Tibial nerve (tissue), 4 donors: ENCODE measurements at regions not wholly inside any gene's neighbourhood (a gene's known extent, or its start where the extent isn't known, plus 50 kb on each side); places are given as distances from the start of the nearest gene placed in this dataset.

Experiments used
- DNase-seq, 2 donors: peaks; one replicate each; pipeline ENCODE4 v3.0.0-alpha.2; 2019; ENCODE audit warnings: low spot score in 2 of 2
- H3K27ac ChIP-seq, 4 donors: fragments of 200-600 bp; sonication (generic) in 3 of 4; one replicate each; pipeline ENCODE4 v1.5.1; 2017 to 2019; ENCODE audit warnings: mild to moderate bottlenecking in 1 of 4
- H3K27me3 ChIP-seq, 2 donors: fragments of 200-600 bp; sonication (generic) in 1 of 2; one replicate each; pipeline versions ENCODE4 v1.5.1 to v1.6.0; 2017 to 2019
- H3K36me3 ChIP-seq, 3 donors: fragments of 200-600 bp; sonication (generic); one replicate each; pipeline ENCODE4 v1.5.1; 2018 to 2019
- H3K4me1 ChIP-seq, 4 donors: fragments of 200-600 bp; sonication (generic) in 3 of 4; one replicate each; pipeline ENCODE4 v1.5.1; 2017 to 2019
- H3K4me3 ChIP-seq, 4 donors: fragments of 200-600 bp; sonication (generic) in 3 of 4; one replicate each; pipeline ENCODE4 v1.5.1; 2017 to 2019; ENCODE audit warnings: mild to moderate bottlenecking in 1 of 4, moderate library complexity in 1 of 4
- H3K9me3 ChIP-seq, 4 donors: fragments of 200-600 bp; sonication (generic) in 3 of 4; one replicate each; pipeline ENCODE4 v1.5.1; 2017 to 2019
- CTCF ChIP-seq, 5 experiments: fragments of 200-600 bp in 3 of 5; fragments of 450-650 bp in 2 of 5; sonication (generic) in 3 of 5; IDR thresholded peaks; one replicate each; pipeline ENCODE4 v1.5.1; 2016 to 2019; ENCODE audit warnings: antibody characterized with exemption in 5 of 5, mild to moderate bottlenecking in 3 of 5, moderate library complexity in 2 of 5
- EP300 ChIP-seq, 2 donors: sonication (generic); formaldehyde crosslinking; IDR thresholded peaks; one replicate each; pipeline ENCODE4 v1.6.1; 2017; ENCODE audit warnings: antibody characterized with exemption in 2 of 2, mild to moderate bottlenecking in 1 of 2
- POLR2A ChIP-seq, 2 donors: fragments of 450-650 bp; IDR thresholded peaks; one replicate each; pipeline ENCODE4 v1.6.1; 2017; ENCODE audit warnings: antibody characterized with exemption in 2 of 2, mild to moderate bottlenecking in 2 of 2, moderate library complexity in 2 of 2
- WGBS, 2 donors: methylation state at CpG; one replicate each; pipeline ENCODE4 v1.1.5; 2018; 5-methylcytosine and 5-hydroxymethylcytosine counted together

- no peak for DNase-seq
- no peaks in the 10 kb centered on the region for H3K36me3 ChIP-seq
- no peak overlapping the region for H3K27ac ChIP-seq
- H3K27me3 ChIP-seq: no peaks in the 10 kb centered on the region
- no peaks in the 10 kb centered on the region for H3K4me1 ChIP-seq
- 83 to 86% methylated on average over 6 of the region's 6 CpGs for WGBS, 2 donors
- H3K4me3 ChIP-seq: no peak overlapping the region
- H3K9me3 ChIP-seq: no peaks in the 10 kb centered on the region
- TF ChIP-seq CTCF (IDR thresholded peaks at IDR 0.05): no peak
- TF ChIP-seq EP300 (IDR thresholded peaks at IDR 0.05): no peak
- no peak for TF ChIP-seq POLR2A (IDR thresholded peaks at IDR 0.05)
These were observed 174.3 kb downstream of the SOX2 start for GRCh38 chr3:181885868-181886630.

- 75 to 82% methylated on average over 4 of the region's 4 CpGs for WGBS, 2 donors
- Histone ChIP-seq H3K4me3 (no peak overlapping the region), H3K27me3 (no peaks in the 10 kb centered on the region), H3K36me3 (no peaks in the 10 kb centered on the region), H3K4me1 (no peaks in the 10 kb centered on the region), H3K9me3 (no peaks in the 10 kb centered on the region), H3K27ac (no peak overlapping the region)
- TF ChIP-seq CTCF (IDR thresholded peaks at IDR 0.05): no peak
- no peak for TF ChIP-seq EP300 (IDR thresholded peaks at IDR 0.05)
- TF ChIP-seq POLR2A (IDR thresholded peaks at IDR 0.05): no peak
- no peak for DNase-seq
These were observed 175.0 kb downstream of the SOX2 start for GRCh38 chr3:181886676-181887075.

DNA sequence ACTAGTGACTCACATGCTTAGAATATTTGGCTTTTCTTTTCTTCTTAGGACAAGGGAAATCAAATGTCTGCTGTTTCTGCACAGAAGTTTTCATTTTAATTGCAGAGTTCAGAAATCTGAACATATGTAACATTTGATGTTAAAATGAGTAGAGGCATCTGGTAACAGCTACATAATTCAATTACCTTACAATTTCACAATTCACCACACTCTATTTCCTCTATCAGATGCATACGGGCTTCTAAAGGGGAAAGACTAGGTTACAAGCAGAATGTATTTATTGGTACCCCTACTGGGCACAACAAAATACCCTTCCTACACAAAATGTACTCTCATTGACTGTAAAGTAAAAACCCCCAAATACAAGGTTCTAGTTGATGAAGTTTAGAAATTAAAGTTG lies 176.0 kb downstream of the SOX2 start:
- 62% methylated on average over 1 of the region's 1 CpG for WGBS, 2 donors

DNA sequence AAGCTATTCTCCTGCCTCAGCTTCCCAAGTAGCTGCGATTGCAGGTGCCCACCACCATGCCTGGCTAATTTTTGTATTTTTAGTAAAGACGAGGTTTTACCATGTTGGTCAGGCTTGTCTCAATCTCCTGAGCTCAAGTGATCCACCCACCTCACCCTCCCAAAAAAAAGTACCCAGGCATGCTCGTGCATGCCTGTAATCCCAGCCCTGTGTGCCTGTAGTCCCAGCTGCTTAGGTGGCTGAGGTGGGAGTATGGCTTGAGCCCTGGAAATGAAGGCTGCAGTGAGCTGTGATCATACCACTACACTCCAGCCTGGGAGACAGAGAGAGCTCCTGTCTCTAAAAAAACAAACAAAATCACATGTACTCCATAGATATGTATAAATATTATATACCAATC lies 176.5 kb downstream of the SOX2 start:
- 88 to 89% methylated on average over 3 of the region's 3 CpGs for WGBS, 2 donors

More for the DNA sequence above, 176.0 kb downstream of the SOX2 start:
- H3K36me3 ChIP-seq: no peaks in the 10 kb centered on the region
- no peaks in the 10 kb centered on the region for H3K4me1 ChIP-seq
- no peak for DNase-seq
- H3K27me3 ChIP-seq: no peaks in the 10 kb centered on the region
- TF ChIP-seq EP300 (IDR thresholded peaks at IDR 0.05) (no peak), POLR2A (IDR thresholded peaks at IDR 0.05) (no peak), CTCF (IDR thresholded peaks at IDR 0.05) (no peak)
- no peaks in the 10 kb centered on the region for H3K9me3 ChIP-seq
- H3K27ac ChIP-seq: no peak overlapping the region
- no peak overlapping the region for H3K4me3 ChIP-seq

More for the DNA sequence above, 176.5 kb downstream of the SOX2 start:
- H3K9me3 ChIP-seq: no peaks in the 10 kb centered on the region
- no peaks in the 10 kb centered on the region for H3K36me3 ChIP-seq
- no peaks in the 10 kb centered on the region for H3K27me3 ChIP-seq
- no peak overlapping the region for H3K4me3 ChIP-seq
- no peak overlapping the region for H3K27ac ChIP-seq
- TF ChIP-seq EP300 (IDR thresholded peaks at IDR 0.05) (no peak), CTCF (IDR thresholded peaks at IDR 0.05) (no peak), POLR2A (IDR thresholded peaks at IDR 0.05) (no peak)
- no peak for DNase-seq
- H3K4me1 ChIP-seq: no peaks in the 10 kb centered on the region
